ENCODE measurements at regions not wholly inside any gene's neighbourhood (a gene's known extent, or its start where the extent isn't known, plus 50 kb on each side); places are given as distances from the start of the nearest gene placed in this dataset.

- TF ChIP-seq POLR2A (IDR thresholded peaks at IDR 0.05) = no peak
- no peak for TF ChIP-seq CTCF (IDR thresholded peaks at IDR 0.05)
Measured at GRCh38 chr18:61756244-61756643, 136.6 kb downstream of the RNF152 start.

All from tibial nerve (tissue), 3 donors.